ENCODE measurements at regions not wholly inside any gene's neighbourhood (a gene's known extent, or its start where the extent isn't known, plus 50 kb on each side); places are given as distances from the start of the nearest gene placed in this dataset.

GRCh38 chr1:193443886-193444285 lies 257.5 kb upstream of the B3GALT2 start:
- no peak for TF ChIP-seq GATA2 (IDR thresholded peaks at IDR 0.05; ENCODE audit: insufficient read depth, insufficient read length, low read depth, low read length)
- Histone ChIP-seq H3K9me1 (replicated peaks; ENCODE audit: control insufficient read depth, extremely low read depth, insufficient read depth, low read length) (no peaks in the 10 kb centered on the region), H3K36me3 (ENCODE audit: control insufficient read depth in 2 of 2, extremely low read depth in 1 of 2, insufficient read depth in 2 of 2, low read length in 2 of 2) (no peaks in the 10 kb centered on the region), H3K4me1 (ENCODE audit: control insufficient read depth, extremely low read depth, insufficient read depth, low read length) (no peaks in the 10 kb centered on the region), H3K4me2 (ENCODE audit: insufficient read depth, low read length) (no peak overlapping the region), H2AFZ (ENCODE audit: low read depth, low read length) (no peak overlapping the region), H3K79me2 (ENCODE audit: control insufficient read depth, insufficient read depth, low read length) (no peaks in the 10 kb centered on the region), H3K9ac (replicated peaks; ENCODE audit: extremely low read depth, insufficient read depth, low read length) (no peak overlapping the region), H3K9me3 (replicated peaks; ENCODE audit: control insufficient read depth, insufficient read depth, low read length) (no peaks in the 10 kb centered on the region), H3K27me3 (ENCODE audit: control insufficient read depth in 2 of 2, insufficient read depth in 2 of 2, low read length in 2 of 2) (no peaks in the 10 kb centered on the region), H4K20me1 (replicated peaks; ENCODE audit: control insufficient read depth, extremely low read depth, insufficient read depth, low read length) (no peaks in the 10 kb centered on the region), H3K27ac (ENCODE audit: insufficient read depth, low read depth, low read length) (no peak overlapping the region), H3K4me3 (replicated peaks in 1 of 3; ENCODE audit: insufficient read depth in 1 of 3, low read depth in 1 of 3, low read length in 3 of 3) (no peak overlapping the region)
- no peak for FAIRE-seq
- DNase-seq (ENCODE audit: low read depth, low spot score) = no peak
- dilution Hi-C loops (cut with MboI; ENCODE audit: extremely low pct_ligation_motif_present, low sequenced_read_pairs) = no loop called here
- ChIA-PET POLR2A (no interaction called here), CTCF (no interaction called here)
- intact Hi-C loops (cut with micrococcal nuclease) = no loop called here
- BruUV-seq (replicated peaks) = no TSS peak

GRCh38 chr1:193438771-193439170 lies 252.4 kb upstream of the B3GALT2 start:
- no peaks in the 10 kb centered on the region for H3K27me3 ChIP-seq (ENCODE audit: control insufficient read depth in 2 of 2, insufficient read depth in 2 of 2, low read length in 2 of 2)
- H3K79me2 ChIP-seq (ENCODE audit: control insufficient read depth, insufficient read depth, low read length) = no peaks in the 10 kb centered on the region
- DNase-seq (ENCODE audit: low read depth, low spot score) (no peak), FAIRE-seq (no peak)
- H3K9me1 ChIP-seq (replicated peaks; ENCODE audit: control insufficient read depth, extremely low read depth, insufficient read depth, low read length) = no peaks in the 10 kb centered on the region
- no peak overlapping the region for H3K4me3 ChIP-seq (replicated peaks in 1 of 3; ENCODE audit: insufficient read depth in 1 of 3, low read depth in 1 of 3, low read length in 3 of 3)
- no TSS peak for BruUV-seq (replicated peaks)
- no peaks in the 10 kb centered on the region for H3K36me3 ChIP-seq (ENCODE audit: control insufficient read depth in 2 of 2, extremely low read depth in 1 of 2, insufficient read depth in 2 of 2, low read length in 2 of 2)
- intact Hi-C loops (cut with micrococcal nuclease) = no loop called here
- H3K4me1 ChIP-seq (ENCODE audit: control insufficient read depth, extremely low read depth, insufficient read depth, low read length) = peaks cover 2% of the 10 kb centered on the region
- no peak overlapping the region for H3K9ac ChIP-seq (replicated peaks; ENCODE audit: extremely low read depth, insufficient read depth, low read length)
- ChIA-PET POLR2A (no interaction called here), CTCF (interaction anchor here (0.9 kb wide), 1 partner anchor 19 kb away, joined by 3 read pairs; no protein-coding TSS in a partner anchor)
- dilution Hi-C loops (cut with MboI; ENCODE audit: extremely low pct_ligation_motif_present, low sequenced_read_pairs) = no loop called here
- H2AFZ ChIP-seq (ENCODE audit: low read depth, low read length) = no peak overlapping the region
- peaks cover under 1% of the 10 kb centered on the region for H3K9me3 ChIP-seq (replicated peaks; ENCODE audit: control insufficient read depth, insufficient read depth, low read length)
- TF ChIP-seq MYC (IDR thresholded peaks at IDR 0.05; ENCODE audit: low read depth, low read length) = no peak
- no peak for TF ChIP-seq CTCF (IDR thresholded peaks at IDR 0.05; ENCODE audit: extremely low read depth in 1 of 2, insufficient read depth in 1 of 2, low read depth in 1 of 2, low read length in 2 of 2)
- TF ChIP-seq MAX (IDR thresholded peaks at IDR 0.05; ENCODE audit: insufficient read depth, insufficient read length) = no peak
- TF ChIP-seq JUN (IDR thresholded peaks at IDR 0.05; ENCODE audit: borderline replicate concordance, insufficient read depth, insufficient read length, low read depth) = no peak
- no peak for TF ChIP-seq FOS (IDR thresholded peaks at IDR 0.05; ENCODE audit: borderline replicate concordance, insufficient read depth, low read length)
- no peak for TF ChIP-seq GATA2 (IDR thresholded peaks at IDR 0.05; ENCODE audit: insufficient read depth, insufficient read length, low read depth, low read length)
- no peak for TF ChIP-seq EZH2 (IDR thresholded peaks at IDR 0.05; ENCODE audit: borderline replicate concordance, low read depth, low read length, severe bottlenecking)
- no peak for TF ChIP-seq POLR2AphosphoS5 (IDR thresholded peaks at IDR 0.05; ENCODE audit: insufficient read depth, low read depth, low read length)
- no peak for TF ChIP-seq POLR2A (IDR thresholded peaks at IDR 0.05; ENCODE audit: low read depth, low read length)
- H3K4me2 ChIP-seq (ENCODE audit: insufficient read depth, low read length) = no peak overlapping the region
- no peak overlapping the region for H3K27ac ChIP-seq (ENCODE audit: insufficient read depth, low read depth, low read length)
- H4K20me1 ChIP-seq (replicated peaks; ENCODE audit: control insufficient read depth, extremely low read depth, insufficient read depth, low read length) = no peaks in the 10 kb centered on the region
